ENCODE measurements at regions not wholly inside any gene's neighbourhood (a gene's known extent, or its start where the extent isn't known, plus 50 kb on each side); places are given as distances from the start of the nearest gene placed in this dataset.
A peak's percentile ranks its signal among the peaks of the same experiment; 100 is the strongest.
"Not testable (repeated sequence)": the region's sequence is repeated elsewhere in the genome, so short reads cannot be mapped to it uniquely, and the experiment has no call there.

- no peak for DNase-seq
- Histone ChIP-seq H3K27ac (ENCODE audit: low read depth in 1 of 3, low read length in 2 of 3) (no peak overlapping the region), H3K27me3 (ENCODE audit: control insufficient read depth in 3 of 3, insufficient read depth in 3 of 3, low read length in 3 of 3) (no peaks in the 10 kb centered on the region), H3K4me1 (ENCODE audit: control insufficient read depth in 3 of 3, insufficient read depth in 2 of 3, low read depth in 1 of 3, low read length in 2 of 3) (no peaks in the 10 kb centered on the region), H3K9me3 (ENCODE audit: control insufficient read depth in 2 of 2, insufficient read depth in 1 of 2, low read depth in 1 of 2, low read length in 1 of 2) (no peaks in the 10 kb centered on the region), H3K4me3 (ENCODE audit: low read depth in 1 of 3, low read length in 3 of 3) (no peak overlapping the region), H3K36me3 (ENCODE audit: control insufficient read depth in 3 of 3, insufficient read depth in 2 of 3, low read depth in 1 of 3, low read length in 3 of 3) (no peaks in the 10 kb centered on the region)
- FAIRE-seq: no peak
- WGBS, 3 donors: 75 to 85% (median 83%) methylated on average over 1 of the region's 1 CpG
Measured at GRCh38 chr2:13667415-13667757, 950.6 kb downstream of the TRIB2 start.

DNA sequence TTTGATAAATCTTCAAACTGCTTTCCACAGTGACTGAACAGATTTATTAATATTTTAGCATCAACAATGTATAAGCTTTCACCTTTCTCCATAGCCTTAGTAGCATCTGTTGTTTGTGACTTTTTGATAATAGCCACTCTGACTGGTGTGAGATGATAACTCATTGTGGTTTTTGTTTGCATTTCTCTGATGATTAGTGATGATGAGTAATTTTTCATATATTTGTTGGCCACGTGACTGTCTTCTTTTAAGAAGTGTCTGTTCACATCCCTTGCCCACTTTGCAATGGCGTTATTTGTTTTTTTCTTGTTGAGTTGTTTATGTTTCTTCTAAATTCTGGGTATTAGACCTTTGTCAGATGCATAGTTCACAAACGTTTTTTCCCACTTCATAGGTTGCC, 952.9 kb downstream of the TRIB2 start:
- H3K4me3 ChIP-seq (ENCODE audit: low read depth in 1 of 3, low read length in 3 of 3): no peak overlapping the region
- no peaks in the 10 kb centered on the region for H3K27me3 ChIP-seq (ENCODE audit: control insufficient read depth in 3 of 3, insufficient read depth in 3 of 3, low read length in 3 of 3)
- H3K36me3 ChIP-seq (ENCODE audit: control insufficient read depth in 3 of 3, insufficient read depth in 2 of 3, low read depth in 1 of 3, low read length in 3 of 3): no peaks in the 10 kb centered on the region
- FAIRE-seq: no peak
- peaks cover 0 to 6% of the 10 kb centered on the region in 2 donors for H3K9me3 ChIP-seq (ENCODE audit: control insufficient read depth in 2 of 2, insufficient read depth in 1 of 2, low read depth in 1 of 2, low read length in 1 of 2)
- DNase-seq: no peak
- 39 to 50% (median 48%) methylated on average over 3 of the region's 3 CpGs for WGBS, 3 donors
- H3K27ac ChIP-seq (ENCODE audit: low read depth in 1 of 3, low read length in 2 of 3): no peak overlapping the region
- H3K4me1 ChIP-seq (ENCODE audit: control insufficient read depth in 3 of 3, insufficient read depth in 2 of 3, low read depth in 1 of 3, low read length in 2 of 3): no peaks in the 10 kb centered on the region

DNA sequence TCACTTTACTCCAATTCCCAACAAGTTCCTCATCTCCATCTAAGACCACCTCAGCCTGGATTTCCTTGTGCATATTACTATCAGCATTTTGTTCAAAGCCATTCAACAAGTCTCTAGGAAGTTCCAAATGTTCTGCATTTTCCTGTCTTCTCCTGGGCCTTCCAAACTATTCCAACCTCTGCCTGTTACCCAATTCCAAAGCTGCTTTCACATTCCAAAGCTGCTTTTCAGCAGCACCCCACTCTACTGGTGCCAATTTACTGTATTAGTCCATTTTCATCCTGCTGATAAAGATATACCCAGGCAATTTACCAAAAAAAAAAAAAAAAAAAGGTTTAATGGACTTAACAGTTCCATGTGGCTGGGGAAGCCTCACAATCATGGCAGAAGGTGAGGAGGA, 957.1 kb downstream of the TRIB2 start:
- not testable (repeated sequence) for FAIRE-seq; H3K4me1 ChIP-seq (ENCODE audit: control insufficient read depth in 3 of 3, insufficient read depth in 2 of 3, low read depth in 1 of 3, low read length in 2 of 3); H3K27me3 ChIP-seq (ENCODE audit: control insufficient read depth in 3 of 3, insufficient read depth in 3 of 3, low read length in 3 of 3); H3K36me3 ChIP-seq (ENCODE audit: control insufficient read depth in 3 of 3, insufficient read depth in 2 of 3, low read depth in 1 of 3, low read length in 3 of 3); DNase-seq; H3K27ac ChIP-seq (ENCODE audit: low read depth in 1 of 3, low read length in 2 of 3); H3K4me3 ChIP-seq (ENCODE audit: low read depth in 1 of 3, low read length in 3 of 3)
- H3K9me3 ChIP-seq (ENCODE audit: control insufficient read depth in 2 of 2, insufficient read depth in 1 of 2, low read depth in 1 of 2, low read length in 1 of 2): peaks cover 0 to 17% of the 10 kb centered on the region in 2 donors

DNA sequence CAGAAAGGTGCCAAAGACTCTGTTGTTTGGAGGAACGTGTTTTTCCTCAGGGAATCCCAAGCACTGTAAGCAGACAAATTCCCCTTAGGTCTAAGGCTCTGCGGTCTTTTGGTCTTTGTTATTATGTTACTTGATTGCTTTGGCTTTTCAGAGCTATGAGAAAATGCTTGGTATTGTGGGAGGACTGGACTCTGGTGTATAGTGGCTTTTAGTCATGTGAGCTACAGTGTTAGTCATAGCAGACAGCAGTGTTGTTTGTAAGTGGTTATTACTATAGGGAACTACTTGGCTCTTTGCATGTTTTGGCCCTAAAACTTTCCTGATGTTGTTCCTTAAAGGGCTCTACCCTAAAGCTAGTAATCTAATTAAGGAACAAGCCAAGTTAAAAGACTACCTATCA, 956.2 kb upstream of the LRATD1 start:
- Histone ChIP-seq H3K27me3 (ENCODE audit: control insufficient read depth in 3 of 3, insufficient read depth in 3 of 3, low read length in 3 of 3) (no peaks in the 10 kb centered on the region), H3K4me3 (ENCODE audit: low read depth in 1 of 3, low read length in 3 of 3) (no peak overlapping the region), H3K9me3 (ENCODE audit: control insufficient read depth in 2 of 2, insufficient read depth in 1 of 2, low read depth in 1 of 2, low read length in 1 of 2) (peaks cover 0 to 18% of the 10 kb centered on the region in 2 donors), H3K4me1 (ENCODE audit: control insufficient read depth in 3 of 3, insufficient read depth in 2 of 3, low read depth in 1 of 3, low read length in 2 of 3) (no peaks in the 10 kb centered on the region), H3K36me3 (ENCODE audit: control insufficient read depth in 3 of 3, insufficient read depth in 2 of 3, low read depth in 1 of 3, low read length in 3 of 3) (no peaks in the 10 kb centered on the region), H3K27ac (ENCODE audit: low read depth in 1 of 3, low read length in 2 of 3) (no peak overlapping the region)
- WGBS, 3 donors: 58 to 76% (median 67%) methylated on average over 2 of the region's 2 CpGs
- DNase-seq: no peak
- no peak for FAIRE-seq

DNA sequence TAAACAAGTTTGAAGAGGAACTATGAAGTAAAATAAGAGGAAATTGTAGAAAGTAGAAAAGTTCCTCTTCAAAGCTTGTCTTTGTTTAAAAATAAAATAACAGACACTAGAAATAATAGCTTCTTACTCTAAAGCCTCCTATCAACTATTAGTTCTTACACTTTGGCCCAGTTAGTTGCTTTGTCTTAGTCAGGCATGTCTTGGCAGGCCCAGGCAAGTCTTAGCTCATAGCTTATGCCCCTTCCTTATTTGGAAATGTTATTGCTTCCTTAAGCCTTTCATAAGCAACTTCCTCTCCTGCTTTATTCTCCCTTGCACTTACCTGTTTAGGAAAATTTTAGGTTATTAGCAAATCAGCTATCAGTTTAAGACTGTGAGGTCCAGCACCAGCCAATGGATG, 950.6 kb upstream of the LRATD1 start:
- Histone ChIP-seq H3K27ac (ENCODE audit: low read depth in 1 of 3, low read length in 2 of 3) (no peak overlapping the region), H3K4me3 (ENCODE audit: low read depth in 1 of 3, low read length in 3 of 3) (no peak overlapping the region), H3K36me3 (ENCODE audit: control insufficient read depth in 3 of 3, insufficient read depth in 2 of 3, low read depth in 1 of 3, low read length in 3 of 3) (no peaks in the 10 kb centered on the region), H3K27me3 (ENCODE audit: control insufficient read depth in 3 of 3, insufficient read depth in 3 of 3, low read length in 3 of 3) (no peaks in the 10 kb centered on the region), H3K9me3 (ENCODE audit: control insufficient read depth in 2 of 2, insufficient read depth in 1 of 2, low read depth in 1 of 2, low read length in 1 of 2) (peaks cover 0 to 26% of the 10 kb centered on the region in 2 donors), H3K4me1 (ENCODE audit: control insufficient read depth in 3 of 3, insufficient read depth in 2 of 3, low read depth in 1 of 3, low read length in 2 of 3) (no peaks in the 10 kb centered on the region)
- DNase-seq (no peak), FAIRE-seq (no peak)

DNA sequence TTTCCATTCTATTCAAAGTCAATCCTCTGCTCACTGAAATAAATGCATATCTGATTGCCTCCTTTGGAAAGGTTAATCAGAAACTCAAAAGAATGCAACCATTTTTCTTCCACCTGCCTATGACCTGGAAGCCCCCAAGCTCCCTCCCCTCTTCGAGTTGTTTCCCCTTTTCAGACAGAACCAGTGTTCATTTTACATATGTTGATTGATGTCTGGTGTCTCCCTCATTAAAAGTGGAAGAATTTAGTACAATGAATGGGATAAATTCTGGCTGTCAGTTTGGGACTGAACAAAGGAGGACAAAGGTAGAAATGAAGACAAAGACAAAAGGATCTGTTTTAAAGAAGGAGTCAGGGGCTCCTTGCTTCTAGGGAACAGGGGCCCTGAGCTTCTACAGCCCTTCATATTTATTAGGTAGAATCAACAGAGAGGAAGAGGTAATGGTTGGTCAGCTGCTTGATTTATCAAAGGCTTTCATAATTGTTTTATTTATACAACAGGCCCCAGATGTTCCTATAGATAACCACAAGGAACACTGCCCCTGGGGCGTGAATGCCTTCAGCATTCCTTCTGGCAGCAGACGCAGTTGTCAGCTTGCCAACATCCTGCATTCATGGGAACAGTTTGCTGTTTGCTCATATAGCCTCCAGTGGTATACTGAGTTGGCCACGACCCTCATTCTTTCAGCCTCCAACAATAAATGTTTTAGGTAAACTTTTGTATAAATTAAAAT, 949.8 kb upstream of the LRATD1 start:
- H3K36me3 ChIP-seq (ENCODE audit: control insufficient read depth in 3 of 3, insufficient read depth in 2 of 3, low read depth in 1 of 3, low read length in 3 of 3): no peaks in the 10 kb centered on the region
- WGBS, 3 donors: 23 to 38% (median 30%) methylated on average over 4 of the region's 4 CpGs
- H3K4me1 ChIP-seq (ENCODE audit: control insufficient read depth in 3 of 3, insufficient read depth in 2 of 3, low read depth in 1 of 3, low read length in 2 of 3): no peaks in the 10 kb centered on the region
- DNase-seq (no peak), FAIRE-seq (no peak)
- H3K4me3 ChIP-seq (ENCODE audit: low read depth in 1 of 3, low read length in 3 of 3): no peak overlapping the region
- no peak overlapping the region for H3K27ac ChIP-seq (ENCODE audit: low read depth in 1 of 3, low read length in 2 of 3)
- no peaks in the 10 kb centered on the region for H3K27me3 ChIP-seq (ENCODE audit: control insufficient read depth in 3 of 3, insufficient read depth in 3 of 3, low read length in 3 of 3)
- H3K9me3 ChIP-seq (ENCODE audit: control insufficient read depth in 2 of 2, insufficient read depth in 1 of 2, low read depth in 1 of 2, low read length in 1 of 2): peaks cover 0 to 27% of the 10 kb centered on the region in 2 donors

DNA sequence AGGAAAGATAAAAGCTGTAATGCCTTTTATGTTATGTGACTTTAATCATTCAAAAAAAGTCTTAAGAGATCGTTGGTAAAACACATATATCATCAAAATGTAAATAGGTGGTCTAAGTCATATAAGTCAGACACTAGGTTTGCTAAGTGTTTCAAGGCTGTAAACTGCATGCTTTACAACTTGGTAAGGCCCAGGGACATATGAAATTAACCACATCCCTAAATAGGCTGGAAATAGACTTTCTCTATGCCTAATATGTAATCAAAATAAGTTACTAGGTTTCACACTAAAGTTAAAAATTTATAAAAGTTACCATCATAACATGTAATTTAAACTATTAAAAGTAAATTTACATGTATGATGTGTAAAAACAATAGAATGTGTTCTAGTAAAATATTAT, 946.3 kb upstream of the LRATD1 start:
- Histone ChIP-seq H3K9me3 (ENCODE audit: control insufficient read depth in 2 of 2, insufficient read depth in 1 of 2, low read depth in 1 of 2, low read length in 1 of 2) (peaks cover 0 to 27% of the 10 kb centered on the region in 2 donors), H3K36me3 (ENCODE audit: control insufficient read depth in 3 of 3, insufficient read depth in 2 of 3, low read depth in 1 of 3, low read length in 3 of 3) (no peaks in the 10 kb centered on the region), H3K4me1 (ENCODE audit: control insufficient read depth in 3 of 3, insufficient read depth in 2 of 3, low read depth in 1 of 3, low read length in 2 of 3) (no peaks in the 10 kb centered on the region), H3K27ac (ENCODE audit: low read depth in 1 of 3, low read length in 2 of 3) (no peak overlapping the region), H3K27me3 (ENCODE audit: control insufficient read depth in 3 of 3, insufficient read depth in 3 of 3, low read length in 3 of 3) (no peaks in the 10 kb centered on the region), H3K4me3 (ENCODE audit: low read depth in 1 of 3, low read length in 3 of 3) (no peak overlapping the region)
- DNase-seq (no peak), FAIRE-seq (no peak)
- WGBS, 3 donors: 51 to 77% (median 60%) methylated on average over 1 of the region's 1 CpG

DNA sequence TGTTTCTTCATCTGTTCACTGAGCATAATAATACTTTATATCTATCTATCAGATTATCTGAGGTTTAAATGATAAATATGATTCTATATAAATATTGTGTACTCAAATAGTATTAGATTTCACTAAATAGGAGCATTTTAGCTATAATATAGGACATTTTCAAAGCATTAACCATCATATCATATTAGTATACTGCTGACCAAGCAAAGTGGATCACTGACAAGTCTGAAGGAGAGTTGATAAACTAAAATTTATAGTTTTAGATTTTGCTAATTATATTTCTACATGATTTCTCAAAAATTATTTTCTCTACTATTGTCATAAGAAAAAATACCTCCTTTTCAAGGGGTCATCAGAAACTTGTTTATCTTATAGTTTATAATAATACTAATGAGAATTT, 937.8 kb upstream of the LRATD1 start:
- Histone ChIP-seq H3K4me3 (ENCODE audit: low read depth in 1 of 3, low read length in 3 of 3) (no peak overlapping the region), H3K27me3 (ENCODE audit: control insufficient read depth in 3 of 3, insufficient read depth in 3 of 3, low read length in 3 of 3) (no peaks in the 10 kb centered on the region), H3K9me3 (ENCODE audit: control insufficient read depth in 2 of 2, insufficient read depth in 1 of 2, low read depth in 1 of 2, low read length in 1 of 2) (peaks cover 0 to 6% of the 10 kb centered on the region in 2 donors), H3K36me3 (ENCODE audit: control insufficient read depth in 3 of 3, insufficient read depth in 2 of 3, low read depth in 1 of 3, low read length in 3 of 3) (no peaks in the 10 kb centered on the region), H3K27ac (ENCODE audit: low read depth in 1 of 3, low read length in 2 of 3) (no peak overlapping the region), H3K4me1 (ENCODE audit: control insufficient read depth in 3 of 3, insufficient read depth in 2 of 3, low read depth in 1 of 3, low read length in 2 of 3) (no peaks in the 10 kb centered on the region)
- DNase-seq: no peak
- FAIRE-seq: peak; percentile 41

GRCh38 chr2:13696601-13697000, 935.9 kb upstream of the LRATD1 start:
- 87 to 92% (median 89%) methylated on average over 5 of the region's 5 CpGs for WGBS, 3 donors

More at GRCh38 chr2:13696601-13697000, 935.9 kb upstream of the LRATD1 start:
- DNase-seq (no peak), FAIRE-seq (no peak)
- Histone ChIP-seq H3K36me3 (ENCODE audit: control insufficient read depth in 3 of 3, insufficient read depth in 2 of 3, low read depth in 1 of 3, low read length in 3 of 3) (no peaks in the 10 kb centered on the region), H3K9me3 (ENCODE audit: control insufficient read depth in 2 of 2, insufficient read depth in 1 of 2, low read depth in 1 of 2, low read length in 1 of 2) (peaks cover 0 to 2% of the 10 kb centered on the region in 2 donors), H3K4me1 (ENCODE audit: control insufficient read depth in 3 of 3, insufficient read depth in 2 of 3, low read depth in 1 of 3, low read length in 2 of 3) (no peaks in the 10 kb centered on the region), H3K27ac (ENCODE audit: low read depth in 1 of 3, low read length in 2 of 3) (no peak overlapping the region), H3K4me3 (ENCODE audit: low read depth in 1 of 3, low read length in 3 of 3) (no peak overlapping the region), H3K27me3 (ENCODE audit: control insufficient read depth in 3 of 3, insufficient read depth in 3 of 3, low read length in 3 of 3) (no peaks in the 10 kb centered on the region)
